22Rv1 (cell line): ENCODE measurements at regions not wholly inside any gene's neighbourhood (a gene's known extent, or its start where the extent isn't known, plus 50 kb on each side); places are given as distances from the start of the nearest gene placed in this dataset.

Experiments used
- H3K27ac ChIP-seq: fragments of 450-650 bp; 2 replicates; pipeline ENCODE4 v1.5.1; 2017
- ZFX ChIP-seq: fragments of 450-650 bp; IDR thresholded peaks from 2 replicates; pipeline ENCODE4 v1.6.1; 2017; ENCODE audit warnings: antibody characterized with exemption, borderline replicate concordance
- TF ChIP-seq, protein P1 (sequence below): fragments of 450-650 bp; IDR thresholded peaks from 2 replicates; pipeline ENCODE4 v1.5.1; 2017; ENCODE audit warnings: mild to moderate bottlenecking

- TF ChIP-seq, protein P1, sequence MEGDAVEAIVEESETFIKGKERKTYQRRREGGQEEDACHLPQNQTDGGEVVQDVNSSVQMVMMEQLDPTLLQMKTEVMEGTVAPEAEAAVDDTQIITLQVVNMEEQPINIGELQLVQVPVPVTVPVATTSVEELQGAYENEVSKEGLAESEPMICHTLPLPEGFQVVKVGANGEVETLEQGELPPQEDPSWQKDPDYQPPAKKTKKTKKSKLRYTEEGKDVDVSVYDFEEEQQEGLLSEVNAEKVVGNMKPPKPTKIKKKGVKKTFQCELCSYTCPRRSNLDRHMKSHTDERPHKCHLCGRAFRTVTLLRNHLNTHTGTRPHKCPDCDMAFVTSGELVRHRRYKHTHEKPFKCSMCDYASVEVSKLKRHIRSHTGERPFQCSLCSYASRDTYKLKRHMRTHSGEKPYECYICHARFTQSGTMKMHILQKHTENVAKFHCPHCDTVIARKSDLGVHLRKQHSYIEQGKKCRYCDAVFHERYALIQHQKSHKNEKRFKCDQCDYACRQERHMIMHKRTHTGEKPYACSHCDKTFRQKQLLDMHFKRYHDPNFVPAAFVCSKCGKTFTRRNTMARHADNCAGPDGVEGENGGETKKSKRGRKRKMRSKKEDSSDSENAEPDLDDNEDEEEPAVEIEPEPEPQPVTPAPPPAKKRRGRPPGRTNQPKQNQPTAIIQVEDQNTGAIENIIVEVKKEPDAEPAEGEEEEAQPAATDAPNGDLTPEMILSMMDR = no peak
- TF ChIP-seq ZFX = no peak
These were observed 174.9 kb upstream of the PCDH18 start for GRCh38 chr4:137707102-137707620.

DNA sequence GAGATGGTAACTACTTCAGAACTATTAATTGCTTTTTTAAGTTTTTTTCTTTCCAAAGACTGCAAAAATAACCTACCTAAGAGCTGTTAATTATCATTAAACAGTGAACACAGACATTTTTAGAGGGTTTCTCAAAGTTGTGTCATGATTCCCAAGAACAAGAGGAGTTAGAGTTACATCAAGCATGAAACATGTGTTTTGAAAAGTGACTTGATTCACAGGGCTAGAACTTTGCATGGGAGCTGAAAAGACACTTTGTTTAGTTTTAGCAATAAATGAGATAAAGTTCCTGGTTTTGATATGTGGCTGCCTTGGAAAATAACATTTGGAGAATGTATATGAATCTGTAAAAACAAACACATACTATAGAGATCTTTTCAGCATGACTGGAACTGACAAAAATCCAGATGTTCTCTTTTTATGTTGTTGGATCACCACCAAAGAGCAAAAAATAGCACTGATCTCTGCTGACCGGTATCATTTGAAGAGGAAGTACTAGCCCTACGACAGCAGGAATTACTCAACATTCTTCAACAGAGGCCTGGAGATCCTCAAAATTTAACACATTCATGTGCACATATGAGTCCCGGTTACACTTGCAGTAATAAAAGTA is 173.0 kb upstream of the PCDH18 start:
- H3K27ac ChIP-seq = no peak overlapping the region
- TF ChIP-seq, protein P1 = no peak
- no peak for TF ChIP-seq ZFX

More at GRCh38 chr4:137707102-137707620, 174.9 kb upstream of the PCDH18 start:
- H3K27ac ChIP-seq = no peak overlapping the region

DNA sequence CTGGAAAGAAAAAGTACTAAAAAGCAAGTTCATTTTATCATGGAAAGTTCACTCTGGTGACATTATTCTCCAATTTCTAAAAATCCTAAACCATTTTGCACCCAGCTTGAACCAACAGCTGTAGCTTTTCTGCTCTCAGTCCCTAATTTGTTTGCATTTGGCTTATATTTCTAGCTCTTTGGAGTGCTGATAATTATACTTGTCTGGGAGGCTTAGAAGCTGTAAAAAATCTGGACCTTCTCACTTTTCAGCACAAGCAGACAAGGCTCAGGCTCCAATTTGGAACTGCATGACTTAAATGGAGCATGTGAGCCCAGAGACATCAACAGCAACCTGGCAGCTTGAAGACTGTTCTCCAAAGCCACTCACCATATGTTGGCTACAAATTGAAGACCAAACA is 170.9 kb upstream of the PCDH18 start:
- H3K27ac ChIP-seq = no peak overlapping the region
- TF ChIP-seq, protein P1 = no peak
- no peak for TF ChIP-seq ZFX

- no peak overlapping the region for H3K27ac ChIP-seq
- no peak for TF ChIP-seq ZFX
These were observed 170.2 kb upstream of the PCDH18 start for GRCh38 chr4:137702512-137702911.

DNA sequence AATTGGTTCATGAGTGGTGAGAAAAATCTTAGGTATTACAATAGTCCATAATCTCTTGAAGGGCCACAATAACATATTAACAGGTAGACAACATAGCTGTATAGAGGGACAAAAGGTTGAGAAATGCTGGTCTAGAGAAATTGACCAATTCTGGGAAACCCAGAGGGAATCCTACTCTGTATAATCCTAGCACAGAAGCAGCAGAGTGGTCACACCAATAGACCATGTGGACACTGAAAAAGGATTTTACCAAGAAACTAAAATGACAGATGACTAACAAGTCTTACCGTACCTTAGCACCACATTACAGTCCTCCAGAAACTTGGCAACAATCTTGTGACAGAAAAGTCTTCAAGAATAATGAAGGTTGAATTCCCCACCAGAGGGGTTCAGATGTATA is 169.1 kb upstream of the PCDH18 start:
- TF ChIP-seq, protein P1 = no peak
- TF ChIP-seq ZFX = no peak
- no peak overlapping the region for H3K27ac ChIP-seq

DNA sequence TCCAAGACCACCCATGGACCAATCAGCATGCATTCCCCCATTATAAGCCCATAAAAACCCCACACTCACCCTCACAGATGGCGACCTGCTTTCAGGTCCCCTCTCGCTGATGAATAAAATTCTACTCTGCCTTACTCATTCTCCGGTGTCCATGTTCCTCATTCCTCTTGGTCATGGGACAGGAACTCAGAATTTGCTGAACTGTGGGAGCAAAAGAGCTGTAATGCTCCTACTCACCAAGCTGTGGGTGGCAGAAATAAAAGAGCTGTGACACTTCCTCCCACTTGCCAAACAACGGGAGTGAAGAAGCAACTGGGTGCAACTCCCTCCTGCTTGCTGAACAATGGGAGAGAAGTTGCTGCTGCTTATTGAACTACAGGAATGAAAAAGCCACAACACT is 168.5 kb upstream of the PCDH18 start:
- H3K27ac ChIP-seq = peak overlapping the region; percentile 39; the same call in 1 of the 2 replicates
- TF ChIP-seq, protein P1 = no peak
- TF ChIP-seq ZFX = no peak

DNA sequence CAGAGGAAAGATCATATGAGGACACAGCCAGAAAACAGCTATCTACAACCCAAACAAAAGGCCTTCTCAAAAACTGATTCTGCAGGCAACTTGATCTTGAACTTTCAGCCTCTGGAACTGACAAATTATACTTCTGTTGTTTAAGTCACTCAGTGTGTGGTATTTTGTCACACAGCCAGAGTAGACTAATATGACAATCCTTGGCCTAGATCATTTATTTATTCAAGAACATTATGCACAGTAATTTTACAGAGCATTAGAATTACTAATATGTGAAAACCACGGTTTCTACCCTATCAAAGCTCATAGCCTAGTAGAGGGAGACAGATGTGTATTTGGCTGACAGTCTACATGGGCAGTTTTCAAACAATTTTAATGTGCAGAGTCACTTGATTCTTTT is 167.8 kb upstream of the PCDH18 start:
- no peak for TF ChIP-seq ZFX
- TF ChIP-seq, protein P1 = no peak
- H3K27ac ChIP-seq = peak overlapping the region; percentile 39

- TF ChIP-seq, protein P1 = no peak
- TF ChIP-seq ZFX = no peak
- H3K27ac ChIP-seq = no peak overlapping the region
These were observed 161.8 kb upstream of the PCDH18 start for GRCh38 chr4:137694138-137694537.
